Endothelial cell of umbilical vein (primary cell): ENCODE measurements at regions not wholly inside any gene's neighbourhood (a gene's known extent, or its start where the extent isn't known, plus 50 kb on each side); places are given as distances from the start of the nearest gene placed in this dataset.

Source experiments
- BruUV-seq: library from RNA; stranded (reverse); fragments of 400-500 nt; replicated peaks from 2 replicates; lab custom pipeline; 2021; lab: Mats Ljungman, UMichigan
- CTCF ChIA-PET: fragments of 300-600, 350-600 bp; sonication (Branson Sonifier 250); formaldehyde crosslinking; loops from one replicate; lab custom pipeline; 2021; ENCODE audit warnings: antibody characterized with exemption, inconsistent platforms; lab: Charles Lee
- POLR2A ChIA-PET: fragments of 300-600, 350-600 bp; sonication (Branson Sonifier 250); formaldehyde crosslinking; loops from one replicate; lab custom pipeline; 2021; ENCODE audit warnings: antibody characterized with exemption, inconsistent platforms; lab: Charles Lee
- DNase-seq: peaks from one replicate; pipeline ENCODE4 v3.0.0-alpha.2; 2011; ENCODE audit warnings: low read depth, low spot score
- FAIRE-seq: peaks from 2 replicates; lab custom pipeline; 2011; peaks lifted over from hg19 to GRCh38; lab: Jason Lieb, UNC
- H2AFZ ChIP-seq: 2 replicates; pipeline ENCODE4 v1.6.0; 2012; ENCODE audit warnings: low read depth, low read length, control low read depth, inconsistent platforms
- H3K27ac ChIP-seq: 2 replicates; pipeline ENCODE4 v1.5.1; 2011; ENCODE audit warnings: low read depth, mild to moderate bottlenecking, control low read depth, low read length, moderate library complexity; ENCODE audit not compliant: insufficient read depth
- H3K27me3 ChIP-seq, 2 experiments: 2 replicates each; pipeline versions ENCODE4 v1.6.0 to v1.6.1; 2011; ENCODE audit warnings: low read length in 2 of 2, mixed read lengths in 1 of 2; ENCODE audit not compliant: control insufficient read depth in 2 of 2, insufficient read depth in 2 of 2
- H3K36me3 ChIP-seq, 2 experiments: 2 replicates in 1 of 2; 3 replicates in 1 of 2; pipeline ENCODE4 v1.5.1; 2011; ENCODE audit warnings: low read length in 2 of 2, mild to moderate bottlenecking in 1 of 2, moderate library complexity in 1 of 2; ENCODE audit not compliant: control insufficient read depth in 2 of 2, insufficient read depth in 2 of 2; ENCODE audit errors: extremely low read depth in 1 of 2
- H3K4me1 ChIP-seq: 3 replicates; pipeline ENCODE4 v1.5.1; 2011; ENCODE audit warnings: mild to moderate bottlenecking, low read length; ENCODE audit not compliant: control insufficient read depth, insufficient read depth; ENCODE audit errors: extremely low read depth
- H3K4me2 ChIP-seq: 2 replicates; pipeline ENCODE4 v1.6.1; 2011; ENCODE audit warnings: low read length, control low read depth, mixed read lengths; ENCODE audit not compliant: insufficient read depth
- H3K4me3 ChIP-seq, 3 experiments: fragments of 200-600 bp in 1 of 3; sonication (generic), shearing (Covaris generic) in 1 of 3; replicated peaks in 1 of 3; 2 replicates each; pipeline ENCODE4 v1.5.1; 2011 to 2016; ENCODE audit warnings: control low read depth in 3 of 3, low read length in 3 of 3, mild to moderate bottlenecking in 2 of 3, inconsistent platforms in 1 of 3, low read depth in 1 of 3, moderate library complexity in 1 of 3; ENCODE audit not compliant: insufficient read depth in 1 of 3
- H3K79me2 ChIP-seq: 2 replicates; pipeline ENCODE4 v1.6.0; 2012; ENCODE audit warnings: low read length, inconsistent platforms; ENCODE audit not compliant: control insufficient read depth, insufficient read depth
- H3K9ac ChIP-seq: replicated peaks from 2 replicates; pipeline ENCODE3; 2011; ENCODE audit warnings: low read length, control low read depth; ENCODE audit not compliant: insufficient read depth; ENCODE audit errors: extremely low read depth
- H3K9me1 ChIP-seq: replicated peaks from 3 replicates; pipeline ENCODE4 v1.6.0; 2011; ENCODE audit warnings: mild to moderate bottlenecking, low read length; ENCODE audit not compliant: control insufficient read depth, insufficient read depth; ENCODE audit errors: extremely low read depth
- H3K9me3 ChIP-seq: replicated peaks from 2 replicates; pipeline ENCODE4 v1.5.1; 2012; ENCODE audit warnings: low read length, inconsistent platforms; ENCODE audit not compliant: control insufficient read depth, insufficient read depth
- H4K20me1 ChIP-seq: replicated peaks from 2 replicates; pipeline ENCODE3; 2011; ENCODE audit warnings: mild to moderate bottlenecking, low read length; ENCODE audit not compliant: control insufficient read depth, insufficient read depth; ENCODE audit errors: extremely low read depth
- CTCF ChIP-seq, 2 donors: IDR thresholded peaks; 1 replicate in 1 of 2; 2 replicates in 1 of 2; pipeline ENCODE4 v1.5.1; 2011; ENCODE audit warnings: low read length in 2 of 2, mild to moderate bottlenecking in 2 of 2, moderate library complexity in 2 of 2, control low read depth in 1 of 2, inconsistent platforms in 1 of 2, low read depth in 1 of 2; ENCODE audit not compliant: insufficient read depth in 1 of 2; ENCODE audit errors: extremely low read depth in 1 of 2
- EZH2 ChIP-seq: IDR thresholded peaks from 2 replicates; pipeline ENCODE4 v1.6.1; 2012; ENCODE audit warnings: borderline replicate concordance, low read depth, mild to moderate bottlenecking, moderate library complexity, low read length, inconsistent platforms; ENCODE audit not compliant: severe bottlenecking
- FOS ChIP-seq: IDR thresholded peaks from 2 replicates; pipeline ENCODE4 v1.6.1; 2011; ENCODE audit warnings: mild to moderate bottlenecking, low read length, moderate library complexity, borderline replicate concordance; ENCODE audit not compliant: insufficient read depth
- GATA2 ChIP-seq: IDR thresholded peaks from 2 replicates; pipeline ENCODE4 v1.7.0; 2011; ENCODE audit warnings: low read depth, mild to moderate bottlenecking, moderate library complexity, mixed read lengths, low read length; ENCODE audit not compliant: insufficient read length, insufficient read depth
- JUN ChIP-seq: IDR thresholded peaks from 2 replicates; pipeline ENCODE4 v1.6.1; 2011; ENCODE audit warnings: borderline replicate concordance, low read depth; ENCODE audit not compliant: insufficient read length, insufficient read depth
- MAX ChIP-seq: IDR thresholded peaks from 2 replicates; pipeline ENCODE4 v1.6.1; 2011; ENCODE audit not compliant: insufficient read depth, insufficient read length
- MYC ChIP-seq: IDR thresholded peaks from one replicate; pipeline ENCODE4 v1.6.1; 2011; ENCODE audit warnings: mild to moderate bottlenecking, low read depth, low read length
- POLR2A ChIP-seq: IDR thresholded peaks from 2 replicates; pipeline ENCODE4 v1.6.1; 2012; ENCODE audit warnings: low read depth, mild to moderate bottlenecking, control low read depth, low read length
- POLR2AphosphoS5 ChIP-seq: IDR thresholded peaks from 2 replicates; pipeline ENCODE4 v1.6.1; 2012; ENCODE audit warnings: low read depth, mild to moderate bottlenecking, control low read depth, low read length, moderate library complexity; ENCODE audit not compliant: insufficient read depth
- dilution Hi-C: fragments of 300-500 bp; cut with MboI; formaldehyde crosslinking; loops from one replicate; pipeline ENCODE4 v1.15.0; 2019; ENCODE audit warnings: low sequenced_read_pairs; ENCODE audit not compliant: extremely low pct_ligation_motif_present
- intact Hi-C: fragments of 100-400 bp; cut with micrococcal nuclease; formaldehyde crosslinking; loops from one replicate; pipeline ENCODE4 v1.10.0; 2022

GRCh38 chr2:145245268-145245870, 725.5 kb upstream of the ZEB2 start:
- Histone ChIP-seq H3K36me3 (no peaks in the 10 kb centered on the region), H3K9me3 (no peaks in the 10 kb centered on the region), H3K4me2 (no peak overlapping the region), H3K4me3 (no peak overlapping the region), H4K20me1 (no peaks in the 10 kb centered on the region), H3K9me1 (no peaks in the 10 kb centered on the region), H3K27me3 (no peaks in the 10 kb centered on the region), H3K27ac (no peak overlapping the region), H3K4me1 (no peaks in the 10 kb centered on the region), H2AFZ (no peak overlapping the region), H3K9ac (no peak overlapping the region), H3K79me2 (no peaks in the 10 kb centered on the region)
- POLR2A ChIA-PET = no interaction called here
- BruUV-seq = no TSS peak
- CTCF ChIA-PET = no interaction called here
- dilution Hi-C loops = no loop called here
- intact Hi-C loops = no loop called here
- FAIRE-seq = no peak
- DNase-seq = no peak
- TF ChIP-seq POLR2A = no peak
- TF ChIP-seq POLR2AphosphoS5 = no peak
- no peak for TF ChIP-seq FOS
- no peak for TF ChIP-seq JUN
- no peak for TF ChIP-seq MYC
- no peak for TF ChIP-seq CTCF (IDR thresholded peaks at IDR 0.05; ENCODE audit: extremely low read depth in 1 of 2, insufficient read depth in 1 of 2, low read depth in 1 of 2, low read length in 2 of 2)
- no peak for TF ChIP-seq EZH2
- no peak for TF ChIP-seq GATA2
- no peak for TF ChIP-seq MAX
